PC-9 (cell line): ENCODE measurements at regions not wholly inside any gene's neighbourhood (a gene's known extent, or its start where the extent isn't known, plus 50 kb on each side); places are given as distances from the start of the nearest gene placed in this dataset.

Source experiments
- EZH2 ChIP-seq: fragments of 200-600 bp; sonication (generic); IDR thresholded peaks from 2 replicates; pipeline ENCODE4 v1.8.0; 2017; ENCODE audit warnings: antibody characterized with exemption, low read depth
- TF ChIP-seq, protein P1 (sequence below): fragments of 200-600 bp; sonication (generic); conservative IDR thresholded peaks from 2 replicates; pipeline ENCODE4 v1.6.1; 2017; ENCODE audit warnings: mixed run types, antibody characterized with exemption, mild to moderate bottlenecking, moderate library complexity

DNA sequence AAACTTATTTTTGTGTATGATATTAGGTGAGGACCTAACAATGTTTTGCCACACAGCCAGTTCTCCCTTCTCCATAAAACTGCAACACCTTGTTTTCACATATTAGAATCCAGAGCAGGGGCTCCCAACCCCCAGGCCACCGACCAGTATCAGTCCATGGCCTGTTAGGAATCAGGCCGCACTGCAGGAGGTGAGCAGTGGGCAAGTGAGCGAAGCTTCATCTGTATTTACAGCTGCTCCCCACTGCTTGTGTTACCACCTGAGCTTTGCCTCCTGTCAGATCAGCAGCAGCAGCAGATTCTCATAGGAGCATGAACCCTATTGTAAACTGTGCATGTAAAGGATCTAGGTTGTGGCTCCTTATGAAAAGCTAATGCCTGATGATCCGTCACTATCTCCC is 185.9 kb upstream of the NSMCE3 start:
- TF ChIP-seq EZH2 = no peak
- TF ChIP-seq, protein P1, sequence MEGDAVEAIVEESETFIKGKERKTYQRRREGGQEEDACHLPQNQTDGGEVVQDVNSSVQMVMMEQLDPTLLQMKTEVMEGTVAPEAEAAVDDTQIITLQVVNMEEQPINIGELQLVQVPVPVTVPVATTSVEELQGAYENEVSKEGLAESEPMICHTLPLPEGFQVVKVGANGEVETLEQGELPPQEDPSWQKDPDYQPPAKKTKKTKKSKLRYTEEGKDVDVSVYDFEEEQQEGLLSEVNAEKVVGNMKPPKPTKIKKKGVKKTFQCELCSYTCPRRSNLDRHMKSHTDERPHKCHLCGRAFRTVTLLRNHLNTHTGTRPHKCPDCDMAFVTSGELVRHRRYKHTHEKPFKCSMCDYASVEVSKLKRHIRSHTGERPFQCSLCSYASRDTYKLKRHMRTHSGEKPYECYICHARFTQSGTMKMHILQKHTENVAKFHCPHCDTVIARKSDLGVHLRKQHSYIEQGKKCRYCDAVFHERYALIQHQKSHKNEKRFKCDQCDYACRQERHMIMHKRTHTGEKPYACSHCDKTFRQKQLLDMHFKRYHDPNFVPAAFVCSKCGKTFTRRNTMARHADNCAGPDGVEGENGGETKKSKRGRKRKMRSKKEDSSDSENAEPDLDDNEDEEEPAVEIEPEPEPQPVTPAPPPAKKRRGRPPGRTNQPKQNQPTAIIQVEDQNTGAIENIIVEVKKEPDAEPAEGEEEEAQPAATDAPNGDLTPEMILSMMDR = no peak
